Motor neuron (in vitro differentiated cells): ENCODE measurements at regions not wholly inside any gene's neighbourhood (a gene's known extent, or its start where the extent isn't known, plus 50 kb on each side); places are given as distances from the start of the nearest gene placed in this dataset.
"Not testable (repeated sequence)": the region's sequence is repeated elsewhere in the genome, so short reads cannot be mapped to it uniquely, and the experiment has no call there.

ENCODE experiments used
- ATAC-seq, 8 experiments: fragments of 200-7000 bp; cut with Tn5 transposase; replicated peaks in 6 of 8; 2 replicates each; pipeline ENCODE4 v1.8.0; 2021; ENCODE audit warnings: mild to moderate bottlenecking in 8 of 8, moderate library complexity in 8 of 8
- H3K27ac ChIP-seq, 2 donors: fragments of 250-450 bp; sonication (Bioruptor Pico); 2 replicates each; pipeline ENCODE4 v1.9.0; 2021; ENCODE audit warnings: antibody characterized with exemption in 2 of 2, mild to moderate bottlenecking in 2 of 2, moderate library complexity in 1 of 2
- H3K4me1 ChIP-seq, 2 donors: fragments of 250-450 bp; sonication (Bioruptor Pico); replicated peaks in 1 of 2; 2 replicates each; pipeline ENCODE4 v1.6.1; 2021; ENCODE audit warnings: antibody characterized with exemption in 2 of 2, mild to moderate bottlenecking in 2 of 2, moderate library complexity in 1 of 2
- H3K4me3 ChIP-seq, 5 donors: fragments of 250-450 bp; sonication (Bioruptor Pico); 2 replicates each; pipeline ENCODE4 v1.9.0; 2021; ENCODE audit warnings: antibody characterized with exemption in 5 of 5, mild to moderate bottlenecking in 5 of 5, moderate library complexity in 4 of 5
- WGBS, 10 experiments: fragments of 450-650 bp; shearing (Covaris generic); methylation state at CpG; one replicate each; pipeline ENCODE4 v1.0.0; 2022; 5-methylcytosine and 5-hydroxymethylcytosine counted together
- in situ Hi-C, 9 experiments: fragments of 400-800 bp; cut with MboI; loops; one replicate each; pipeline ENCODE4 v1.15.0; 2021; ENCODE audit warnings: low sequenced_read_pairs in 9 of 9, low pct_unique_long_range_greater_than_20kb in 2 of 9; ENCODE audit not compliant: unreplicated experiment in 9 of 9

GRCh38 chrX:97897998-97898397 lies 1014.3 kb downstream of the RPA4 start:
- H3K27ac ChIP-seq: no peak overlapping the region
- 50 to 100% (median 60%) methylated on average over 1 of the region's 1 CpG; no CpG with 5 or more reads in 7 of the 10 experiments for WGBS, 10 experiments
- in situ Hi-C loops: no loop called here
- ATAC-seq: no peak
- H3K4me3 ChIP-seq: no peak overlapping the region
- no peaks in the 10 kb centered on the region for H3K4me1 ChIP-seq

- Histone ChIP-seq H3K4me1 (no peaks in the 10 kb centered on the region), H3K27ac (no peak overlapping the region), H3K4me3 (no peak overlapping the region)
- 0 to 60% (median 50%) methylated on average over 1 to 2 of the region's 2 CpGs; no CpG with 5 or more reads in 4 of the 10 experiments for WGBS, 10 experiments
- in situ Hi-C loops: no loop called here
- ATAC-seq: no peak
These were observed 1015.1 kb downstream of the RPA4 start for GRCh38 chrX:97898798-97899197.

- Histone ChIP-seq H3K4me1 (no peaks in the 10 kb centered on the region), H3K27ac (no peak overlapping the region), H3K4me3 (no peak overlapping the region)
- WGBS, 10 experiments: 100% methylated on average over 1 of the region's 1 CpG; no CpG with 5 or more reads in 8 of the 10 experiments
- no peak for ATAC-seq
- in situ Hi-C loops: no loop called here
These were observed 1024.1 kb downstream of the RPA4 start for GRCh38 chrX:97907791-97908190.

GRCh38 chrX:97909245-97909644 lies 1025.5 kb downstream of the RPA4 start:
- no peaks in the 10 kb centered on the region for H3K4me1 ChIP-seq

GRCh38 chrX:97915390-97915789 lies 1031.7 kb downstream of the RPA4 start:
- H3K4me3 ChIP-seq, in situ Hi-C loops, ATAC-seq, H3K27ac ChIP-seq, H3K4me1 ChIP-seq: not testable (repeated sequence)
- 90% methylated on average over 2 of the region's 10 CpGs; no CpG with 5 or more reads in 9 of the 10 experiments for whole genome bisulfite sequencing, 10 experiments

More at GRCh38 chrX:97909245-97909644, 1025.5 kb downstream of the RPA4 start:
- no peak overlapping the region for H3K4me3 ChIP-seq
- no peak for ATAC-seq
- in situ Hi-C loops: no loop called here
- no peak overlapping the region for H3K27ac ChIP-seq
- WGBS, 10 experiments: 0 to 87% (median 57%) methylated on average over 1 to 3 of the region's 3 CpGs; no CpG with 5 or more reads in 2 of the 10 experiments

- in situ Hi-C loops, H3K4me1 ChIP-seq, H3K27ac ChIP-seq, ATAC-seq, H3K4me3 ChIP-seq: not testable (repeated sequence)
- 80 to 100% methylated on average over 1 to 2 of the region's 8 CpGs; no CpG with 5 or more reads in 8 of the 10 experiments for whole genome bisulfite sequencing, 10 experiments
These were observed 1037.5 kb downstream of the RPA4 start for GRCh38 chrX:97921223-97921622.

- 0 to 100% (median 27%) methylated on average over 1 to 2 of the region's 2 CpGs; no CpG with 5 or more reads in 2 of the 10 experiments for WGBS, 10 experiments
- no peak for ATAC-seq
- in situ Hi-C loops: no loop called here
- Histone ChIP-seq H3K27ac (no peak overlapping the region), H3K4me1 (no peaks in the 10 kb centered on the region), H3K4me3 (no peak overlapping the region)
These were observed 1047.9 kb downstream of the RPA4 start for GRCh38 chrX:97931586-97931985.

- H3K4me1 ChIP-seq: no peaks in the 10 kb centered on the region
- H3K4me3 ChIP-seq: no peak overlapping the region
- H3K27ac ChIP-seq: no peak overlapping the region
- WGBS, 10 experiments: 0 to 100% (median 64%) methylated on average over 1 of the region's 1 CpG; no CpG with 5 or more reads in 6 of the 10 experiments
- no peak for ATAC-seq
- in situ Hi-C loops: no loop called here
These were observed 1052.6 kb downstream of the RPA4 start for GRCh38 chrX:97936296-97936695.

- Histone ChIP-seq H3K27ac (no peak overlapping the region), H3K4me3 (no peak overlapping the region), H3K4me1 (no peaks in the 10 kb centered on the region)
- ATAC-seq: no peak
- in situ Hi-C loops: no loop called here
- WGBS, 10 experiments: 0 to 83% (median 63%) methylated on average over 1 of the region's 1 CpG; no CpG with 5 or more reads in 7 of the 10 experiments
These were observed 1055.0 kb downstream of the RPA4 start for GRCh38 chrX:97938706-97939105.

- in situ Hi-C loops: no loop called here
- H3K4me1 ChIP-seq: peaks cover 6 to 10% of the 10 kb centered on the region in 2 donors
- H3K27ac ChIP-seq: no peak overlapping the region
- H3K4me3 ChIP-seq: no peak overlapping the region
- WGBS, 10 experiments: 0 to 10% (median 4%) methylated on average over 1 to 7 of the region's 7 CpGs; no CpG with 5 or more reads in 5 of the 10 experiments
- ATAC-seq: peak in 5 of 8 experiments; percentile 55 to 95 (median 80)
These were observed 1084.9 kb downstream of the RPA4 start for GRCh38 chrX:97968376-97969163.

- no peak overlapping the region for H3K4me3 ChIP-seq
- peaks cover 0 to 2% of the 10 kb centered on the region in 2 donors for H3K4me1 ChIP-seq
- WGBS, 10 experiments: 8 to 100% (median 17%) methylated on average over 1 to 4 of the region's 4 CpGs; no CpG with 5 or more reads in 5 of the 10 experiments
- no peak overlapping the region for H3K27ac ChIP-seq
- no peak for ATAC-seq
- in situ Hi-C loops: no loop called here
These were observed 1100.9 kb downstream of the RPA4 start for GRCh38 chrX:97984641-97985040.

- Histone ChIP-seq H3K27ac (no peak overlapping the region), H3K4me3 (no peak overlapping the region), H3K4me1 (peaks cover 0 to 2% of the 10 kb centered on the region in 2 donors)
- no peak for ATAC-seq
- in situ Hi-C loops: no loop called here
- WGBS, 10 experiments: 0 to 100% (median 42%) methylated on average over 1 to 4 of the region's 4 CpGs; no CpG with 5 or more reads in 4 of the 10 experiments
These were observed 1101.4 kb downstream of the RPA4 start for GRCh38 chrX:97985096-97985495.

- 75 to 100% methylated on average over 1 of the region's 1 CpG; no CpG with 5 or more reads in 8 of the 10 experiments for WGBS, 10 experiments
- H3K4me1 ChIP-seq: peaks cover 0 to 2% of the 10 kb centered on the region in 2 donors
- no peak overlapping the region for H3K27ac ChIP-seq
- in situ Hi-C loops: no loop called here
- ATAC-seq: no peak
- H3K4me3 ChIP-seq: no peak overlapping the region
These were observed 1104.3 kb downstream of the RPA4 start for GRCh38 chrX:97987979-97988378.
